ENCODE measurements at regions not wholly inside any gene's neighbourhood (a gene's known extent, or its start where the extent isn't known, plus 50 kb on each side); places are given as distances from the start of the nearest gene placed in this dataset.

DNA sequence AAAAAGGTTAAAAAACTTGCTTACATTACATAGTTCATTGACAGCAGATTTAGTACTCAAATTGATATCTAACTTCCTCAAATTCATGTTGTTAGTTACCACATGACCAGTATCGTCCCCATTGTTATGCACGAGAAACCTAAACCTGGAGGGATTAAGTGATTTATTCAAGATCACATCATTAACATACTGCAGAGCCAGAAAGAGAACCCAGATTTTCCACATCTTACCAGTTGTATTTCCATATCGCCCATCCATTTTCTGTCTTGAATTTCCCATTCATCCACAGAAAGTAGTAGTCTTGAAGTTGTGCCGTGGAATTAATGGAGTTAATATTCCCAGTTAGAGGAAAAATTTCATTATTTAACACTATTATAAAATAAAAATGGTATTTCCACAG lies 512.0 kb downstream of the METTL4 start:
- peaks cover 4% of the 10 kb centered on the region for H3K36me3 Mint-ChIP-seq (ENCODE audit: low read depth)
- TF ChIP-seq, protein P1, sequence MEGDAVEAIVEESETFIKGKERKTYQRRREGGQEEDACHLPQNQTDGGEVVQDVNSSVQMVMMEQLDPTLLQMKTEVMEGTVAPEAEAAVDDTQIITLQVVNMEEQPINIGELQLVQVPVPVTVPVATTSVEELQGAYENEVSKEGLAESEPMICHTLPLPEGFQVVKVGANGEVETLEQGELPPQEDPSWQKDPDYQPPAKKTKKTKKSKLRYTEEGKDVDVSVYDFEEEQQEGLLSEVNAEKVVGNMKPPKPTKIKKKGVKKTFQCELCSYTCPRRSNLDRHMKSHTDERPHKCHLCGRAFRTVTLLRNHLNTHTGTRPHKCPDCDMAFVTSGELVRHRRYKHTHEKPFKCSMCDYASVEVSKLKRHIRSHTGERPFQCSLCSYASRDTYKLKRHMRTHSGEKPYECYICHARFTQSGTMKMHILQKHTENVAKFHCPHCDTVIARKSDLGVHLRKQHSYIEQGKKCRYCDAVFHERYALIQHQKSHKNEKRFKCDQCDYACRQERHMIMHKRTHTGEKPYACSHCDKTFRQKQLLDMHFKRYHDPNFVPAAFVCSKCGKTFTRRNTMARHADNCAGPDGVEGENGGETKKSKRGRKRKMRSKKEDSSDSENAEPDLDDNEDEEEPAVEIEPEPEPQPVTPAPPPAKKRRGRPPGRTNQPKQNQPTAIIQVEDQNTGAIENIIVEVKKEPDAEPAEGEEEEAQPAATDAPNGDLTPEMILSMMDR (conservative IDR thresholded peaks at IDR 0.05): no peak

DNA sequence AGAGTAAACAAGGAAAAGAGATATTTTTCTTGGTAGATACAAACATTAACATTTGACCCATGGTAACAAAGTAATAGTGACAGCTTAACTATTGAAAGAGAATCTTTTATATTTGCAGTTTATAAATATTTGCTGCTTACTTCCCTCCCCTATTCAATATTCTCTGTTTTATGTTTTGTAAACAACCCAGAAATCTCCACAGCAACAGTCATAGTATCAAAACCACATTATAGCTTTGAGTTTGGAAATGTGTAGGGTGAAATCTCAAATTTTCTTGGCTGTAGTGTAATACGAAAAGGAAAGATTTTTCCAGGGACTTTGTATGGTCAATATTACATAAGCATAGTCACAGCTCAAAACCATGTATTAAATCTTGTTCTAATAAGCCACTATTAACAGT lies 511.2 kb downstream of the METTL4 start:
- H3K27ac Mint-ChIP-seq: no peak overlapping the region
- TF ChIP-seq, protein P1 (conservative IDR thresholded peaks at IDR 0.05): no peak
- H3K4me3 Mint-ChIP-seq: no peak overlapping the region
- H3K27me3 Mint-ChIP-seq (ENCODE audit: insufficient read depth): no peaks in the 10 kb centered on the region
- no peaks in the 10 kb centered on the region for H3K27me3 ChIP-seq (ENCODE audit: control insufficient read depth, insufficient read depth, low read length, poor library complexity, severe bottlenecking)
- DNase-seq: no peak
- H3K36me3 Mint-ChIP-seq (ENCODE audit: low read depth): peaks cover 4% of the 10 kb centered on the region
- WGBS, 2 experiments (ENCODE audit: insufficient coverage in 1 of 2, insufficient read length in 1 of 2): no CpG with 5 or more reads among the region's 1 CpG
- H3K4me1 Mint-ChIP-seq: peaks cover 18% of the 10 kb centered on the region
- H3K27ac ChIP-seq (ENCODE audit: low read depth, low read length): no peak overlapping the region
- peaks cover 24% of the 10 kb centered on the region for H3K9me3 Mint-ChIP-seq
- H3K4me1 ChIP-seq (ENCODE audit: control insufficient read depth, insufficient read depth, low read length): peaks cover 6% of the 10 kb centered on the region
- no peaks in the 10 kb centered on the region for H3K36me3 ChIP-seq (ENCODE audit: control insufficient read depth, insufficient read depth, low read length)
- no peak overlapping the region for H3K9ac ChIP-seq (ENCODE audit: extremely low read depth, low read length, poor library complexity, severe bottlenecking)
- H3K4me3 ChIP-seq (ENCODE audit: low read length): no peak overlapping the region
- H3K9me3 ChIP-seq (ENCODE audit: control insufficient read depth, low read length): peaks cover 32% of the 10 kb centered on the region

More for the DNA sequence above, 512.0 kb downstream of the METTL4 start:
- H3K27me3 ChIP-seq (ENCODE audit: control insufficient read depth, insufficient read depth, low read length, poor library complexity, severe bottlenecking): no peaks in the 10 kb centered on the region
- peaks cover 17% of the 10 kb centered on the region for H3K9me3 Mint-ChIP-seq
- H3K9me3 ChIP-seq (ENCODE audit: control insufficient read depth, low read length): peaks cover 24% of the 10 kb centered on the region
- peaks cover 18% of the 10 kb centered on the region for H3K4me1 Mint-ChIP-seq
- no peak overlapping the region for H3K9ac ChIP-seq (ENCODE audit: extremely low read depth, low read length, poor library complexity, severe bottlenecking)
- H3K4me3 Mint-ChIP-seq: no peak overlapping the region
- DNase-seq: no peak
- H3K36me3 ChIP-seq (ENCODE audit: control insufficient read depth, insufficient read depth, low read length): no peaks in the 10 kb centered on the region
- H3K27ac Mint-ChIP-seq: no peak overlapping the region
- no peak overlapping the region for H3K4me3 ChIP-seq (ENCODE audit: low read length)
- H3K27ac ChIP-seq (ENCODE audit: low read depth, low read length): no peak overlapping the region
- H3K4me1 ChIP-seq (ENCODE audit: control insufficient read depth, insufficient read depth, low read length): peaks cover 6% of the 10 kb centered on the region
- WGBS, 2 experiments (ENCODE audit: insufficient coverage in 1 of 2, insufficient read length in 1 of 2): 94% methylated on average over 3 of the region's 4 CpGs; no CpG with 5 or more reads in 1 of the 2 experiments
- H3K27me3 Mint-ChIP-seq (ENCODE audit: insufficient read depth): no peaks in the 10 kb centered on the region

DNA sequence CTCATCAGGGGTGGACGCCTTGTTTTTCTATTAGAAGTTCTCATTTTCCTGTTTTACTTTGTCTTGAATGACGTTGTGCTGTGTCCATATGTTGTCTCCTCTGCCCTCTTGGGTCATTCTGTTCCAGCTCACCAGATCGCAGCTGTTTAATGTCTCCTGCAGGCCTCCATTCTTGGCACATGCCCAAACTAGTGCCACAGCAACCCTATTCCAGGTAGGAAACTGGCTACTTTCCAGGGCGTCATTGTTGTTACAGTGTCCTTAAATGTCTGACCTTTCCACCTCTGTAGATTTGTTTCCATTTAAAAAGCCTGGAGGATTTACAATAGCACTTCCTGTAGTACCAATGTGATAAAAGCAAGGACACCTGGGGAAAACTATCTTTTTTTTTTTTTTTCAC lies 500.7 kb downstream of the METTL4 start:
- no peak for DNase-seq
- Histone ChIP-seq H3K9me3 (ENCODE audit: control insufficient read depth, low read length) (no peaks in the 10 kb centered on the region), H3K9ac (ENCODE audit: extremely low read depth, low read length, poor library complexity, severe bottlenecking) (no peak overlapping the region), H3K4me1 (ENCODE audit: control insufficient read depth, insufficient read depth, low read length) (no peaks in the 10 kb centered on the region), H3K27ac (ENCODE audit: low read depth, low read length) (no peak overlapping the region), H3K4me3 (ENCODE audit: low read length) (no peak overlapping the region), H3K36me3 (ENCODE audit: control insufficient read depth, insufficient read depth, low read length) (no peaks in the 10 kb centered on the region), H3K27me3 (ENCODE audit: control insufficient read depth, insufficient read depth, low read length, poor library complexity, severe bottlenecking) (no peaks in the 10 kb centered on the region)
- no peaks in the 10 kb centered on the region for H3K27me3 Mint-ChIP-seq (ENCODE audit: insufficient read depth)
- H3K4me3 Mint-ChIP-seq: no peak overlapping the region
- TF ChIP-seq, protein P1 (conservative IDR thresholded peaks at IDR 0.05): no peak
- peaks cover 2% of the 10 kb centered on the region for H3K36me3 Mint-ChIP-seq (ENCODE audit: low read depth)
- WGBS, 2 experiments (ENCODE audit: insufficient coverage in 1 of 2, insufficient read length in 1 of 2): 85 to 88% methylated on average over 3 to 4 of the region's 4 CpGs
- H3K4me1 Mint-ChIP-seq: peaks cover 19% of the 10 kb centered on the region
- H3K27ac Mint-ChIP-seq: no peak overlapping the region
- peaks cover 4% of the 10 kb centered on the region for H3K9me3 Mint-ChIP-seq
